Omental fat pad (tissue), 3 donors: ENCODE measurements at regions not wholly inside any gene's neighbourhood (a gene's known extent, or its start where the extent isn't known, plus 50 kb on each side); places are given as distances from the start of the nearest gene placed in this dataset.
"Not testable (repeated sequence)": the region's sequence is repeated elsewhere in the genome, so short reads cannot be mapped to it uniquely, and the experiment has no call there.

Source experiments
- ATAC-seq: fragments of 150-250 bp; one replicate; pipeline ENCODE4 v1.9.1; 2016; ENCODE audit warnings: mild to moderate bottlenecking, moderate library complexity; ENCODE audit not compliant: low FRiP score
- DNase-seq: peaks from one replicate; pipeline ENCODE4 v3.0.0-alpha.2; 2019; ENCODE audit warnings: low spot score
- TF ChIP-seq, protein P1 (sequence below), 3 donors: fragments of 450-650 bp; IDR thresholded peaks; one replicate each; pipeline ENCODE4 v1.5.1; 2016 to 2017; ENCODE audit warnings: antibody characterized with exemption in 3 of 3, mild to moderate bottlenecking in 3 of 3, moderate library complexity in 2 of 3

DNA sequence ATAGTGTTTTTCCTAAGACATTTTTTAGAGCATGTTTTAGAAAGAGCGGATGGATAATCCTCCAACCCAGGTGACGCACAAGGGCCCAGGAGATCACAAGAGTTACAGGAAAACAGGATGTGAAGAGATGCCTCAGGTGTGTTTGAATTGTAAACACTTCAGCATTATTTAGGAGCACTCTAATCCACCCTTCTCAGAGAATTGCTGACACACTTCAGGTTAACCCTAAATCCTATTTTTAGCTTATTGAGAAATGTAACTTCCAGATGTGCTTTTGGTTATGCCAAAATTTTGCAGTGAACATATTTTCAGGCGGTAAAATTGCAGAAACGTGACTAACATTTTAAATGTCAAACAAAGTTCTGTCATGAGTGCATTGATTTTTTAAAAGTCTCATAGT, 755.4 kb upstream of the CTNND2 start:
- DNase-seq, result no peak
- TF ChIP-seq, protein P1, sequence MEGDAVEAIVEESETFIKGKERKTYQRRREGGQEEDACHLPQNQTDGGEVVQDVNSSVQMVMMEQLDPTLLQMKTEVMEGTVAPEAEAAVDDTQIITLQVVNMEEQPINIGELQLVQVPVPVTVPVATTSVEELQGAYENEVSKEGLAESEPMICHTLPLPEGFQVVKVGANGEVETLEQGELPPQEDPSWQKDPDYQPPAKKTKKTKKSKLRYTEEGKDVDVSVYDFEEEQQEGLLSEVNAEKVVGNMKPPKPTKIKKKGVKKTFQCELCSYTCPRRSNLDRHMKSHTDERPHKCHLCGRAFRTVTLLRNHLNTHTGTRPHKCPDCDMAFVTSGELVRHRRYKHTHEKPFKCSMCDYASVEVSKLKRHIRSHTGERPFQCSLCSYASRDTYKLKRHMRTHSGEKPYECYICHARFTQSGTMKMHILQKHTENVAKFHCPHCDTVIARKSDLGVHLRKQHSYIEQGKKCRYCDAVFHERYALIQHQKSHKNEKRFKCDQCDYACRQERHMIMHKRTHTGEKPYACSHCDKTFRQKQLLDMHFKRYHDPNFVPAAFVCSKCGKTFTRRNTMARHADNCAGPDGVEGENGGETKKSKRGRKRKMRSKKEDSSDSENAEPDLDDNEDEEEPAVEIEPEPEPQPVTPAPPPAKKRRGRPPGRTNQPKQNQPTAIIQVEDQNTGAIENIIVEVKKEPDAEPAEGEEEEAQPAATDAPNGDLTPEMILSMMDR (IDR thresholded peaks at IDR 0.05), result no peak
- no peak for ATAC-seq

GRCh38 chr5:12658871-12659446, 754.7 kb upstream of the CTNND2 start:
- TF ChIP-seq, protein P1 (IDR thresholded peaks at IDR 0.05), result no peak
- DNase-seq, result no peak
- ATAC-seq, result no peak

DNA sequence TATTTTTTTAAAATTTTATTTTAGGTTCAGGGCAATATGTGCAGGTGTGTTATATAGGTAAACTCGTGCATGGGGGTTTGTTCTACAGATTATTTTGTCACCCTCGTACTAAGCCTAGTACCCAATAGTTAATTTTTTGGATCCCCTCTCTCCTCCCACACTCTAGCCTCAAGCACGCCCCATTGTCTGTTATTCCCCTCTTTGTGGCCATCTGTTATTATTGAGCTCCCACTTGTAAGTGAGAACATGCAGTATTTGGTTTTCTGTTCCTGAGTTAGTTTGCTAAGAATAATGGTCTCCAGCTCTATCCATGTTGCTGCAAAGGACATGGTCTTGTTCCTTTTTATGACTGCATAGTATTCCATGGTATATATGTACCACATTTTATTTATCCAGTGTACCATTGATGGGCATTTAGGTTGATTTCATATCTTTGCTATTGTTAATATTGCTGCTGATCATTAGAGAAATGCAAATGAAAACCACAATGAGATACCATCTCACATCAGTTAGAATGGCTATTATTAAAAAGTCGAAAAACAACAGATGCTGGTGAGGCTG, 753.7 kb upstream of the CTNND2 start:
- not testable (repeated sequence) for DNase-seq, ATAC-seq

DNA sequence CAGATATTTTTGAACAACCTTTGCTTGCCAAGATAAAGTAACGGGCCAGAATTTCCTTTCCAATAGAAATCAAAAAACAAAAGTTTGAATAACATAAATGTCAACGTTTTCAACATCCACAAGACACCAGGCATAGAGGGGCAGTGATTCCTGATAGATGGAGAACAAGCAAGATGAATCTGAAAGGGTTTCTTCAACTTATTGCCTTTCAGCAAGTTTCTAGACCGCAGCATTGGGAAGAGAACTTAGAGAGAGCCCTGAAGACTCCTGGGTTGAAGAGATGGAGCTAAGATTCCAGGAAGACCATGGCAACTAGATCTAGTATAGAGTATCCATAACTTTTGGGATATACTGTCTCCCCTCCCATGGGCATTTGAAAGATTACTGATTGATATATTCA, 751.4 kb upstream of the CTNND2 start:
- TF ChIP-seq, protein P1 (IDR thresholded peaks at IDR 0.05), result no peak
- no peak for DNase-seq
- ATAC-seq, result no peak

- TF ChIP-seq, protein P1 (IDR thresholded peaks at IDR 0.05), result no peak
- DNase-seq (no peak), ATAC-seq (no peak)
Measured at GRCh38 chr5:12652201-12652600, 748.0 kb upstream of the CTNND2 start.

GRCh38 chr5:12648558-12648957, 744.3 kb upstream of the CTNND2 start:
- TF ChIP-seq, protein P1 (IDR thresholded peaks at IDR 0.05), result no peak
- no peak for DNase-seq
- no peak for ATAC-seq

GRCh38 chr5:12647613-12648012, 743.4 kb upstream of the CTNND2 start:
- DNase-seq (no peak), ATAC-seq (no peak)
- TF ChIP-seq, protein P1 (IDR thresholded peaks at IDR 0.05), result no peak
